Nephron (organoid): ENCODE measurements at regions not wholly inside any gene's neighbourhood (a gene's known extent, or its start where the extent isn't known, plus 50 kb on each side); places are given as distances from the start of the nearest gene placed in this dataset.

Source experiments
- H3K27ac Mint-ChIP-seq, 3 experiments: 2 replicates each; pipeline ENCODE4 v1.8.0; 2020; ENCODE audit warnings: mixed read lengths in 3 of 3, mild to moderate bottlenecking in 2 of 3, moderate library complexity in 1 of 3
- H3K27me3 Mint-ChIP-seq: 2 replicates; pipeline ENCODE4 v1.8.0; 2021; ENCODE audit warnings: low read depth, mild to moderate bottlenecking, moderate library complexity, mixed read lengths
- H3K36me3 Mint-ChIP-seq: 2 replicates; pipeline ENCODE4 v1.8.0; 2020; ENCODE audit warnings: low read depth, mixed read lengths
- H3K4me1 Mint-ChIP-seq: 2 replicates; pipeline ENCODE4 v1.8.0; 2020; ENCODE audit warnings: mixed read lengths
- H3K4me3 Mint-ChIP-seq, 3 experiments: 2 replicates each; pipeline ENCODE4 v1.8.0; 2020; ENCODE audit warnings: mild to moderate bottlenecking in 3 of 3, mixed read lengths in 3 of 3, moderate library complexity in 2 of 3
- H3K9me3 Mint-ChIP-seq: 2 replicates; pipeline ENCODE4 v1.8.0; 2020; ENCODE audit warnings: mixed read lengths
- TF ChIP-seq, protein P1 (sequence below), 3 experiments: fragments of 200-600 bp; sonication (generic); IDR thresholded peaks; one replicate each; pipeline ENCODE4 v1.5.0; 2021; ENCODE audit warnings: antibody characterized with exemption in 3 of 3; ENCODE audit not compliant: unreplicated experiment in 3 of 3

DNA sequence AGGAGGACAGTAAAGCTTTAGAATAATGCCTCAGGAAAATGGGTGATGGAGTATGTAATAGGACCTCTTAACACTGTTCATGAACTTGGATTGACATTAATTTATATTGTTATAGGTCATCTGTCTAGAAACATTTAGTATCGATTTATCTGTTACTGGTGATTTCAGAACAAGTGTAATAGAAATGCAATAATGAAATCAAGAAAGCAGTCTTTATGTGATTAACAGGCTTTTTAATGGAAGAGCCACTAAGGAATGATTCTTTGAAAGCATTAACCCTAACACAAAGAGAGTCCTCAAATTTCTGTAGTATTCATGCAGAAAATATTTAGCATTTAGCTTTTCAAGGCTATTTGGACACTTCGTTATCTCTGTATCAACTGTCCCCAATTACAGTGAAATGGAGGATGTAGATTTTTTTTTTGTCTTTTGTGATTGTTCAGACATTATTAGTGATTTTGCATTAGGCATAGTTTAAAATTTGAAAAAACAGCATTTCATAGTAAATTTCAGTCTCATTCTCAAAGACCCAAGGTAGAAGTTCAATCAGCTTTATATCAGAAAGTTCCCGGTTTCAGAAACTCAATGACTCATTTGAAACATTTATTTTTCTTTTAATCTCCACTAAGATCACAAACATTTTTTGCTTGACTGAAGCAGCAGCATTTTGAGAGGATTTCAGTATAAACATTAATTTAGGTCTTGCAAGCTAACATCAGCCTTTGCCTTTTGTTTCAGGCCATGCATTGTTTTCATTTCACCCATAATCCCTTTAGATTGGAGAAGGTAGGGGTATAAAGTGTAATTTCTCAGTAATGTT is 56.3 kb downstream of the AGTR2 start:
- Mint-ChIP-seq H3K4me3 (no peak overlapping the region), H3K36me3 (no peaks in the 10 kb centered on the region), H3K27ac (no peak overlapping the region), H3K4me1 (no peaks in the 10 kb centered on the region), H3K9me3 (peaks cover 2% of the 10 kb centered on the region), H3K27me3 (no peaks in the 10 kb centered on the region)
- TF ChIP-seq, protein P1, sequence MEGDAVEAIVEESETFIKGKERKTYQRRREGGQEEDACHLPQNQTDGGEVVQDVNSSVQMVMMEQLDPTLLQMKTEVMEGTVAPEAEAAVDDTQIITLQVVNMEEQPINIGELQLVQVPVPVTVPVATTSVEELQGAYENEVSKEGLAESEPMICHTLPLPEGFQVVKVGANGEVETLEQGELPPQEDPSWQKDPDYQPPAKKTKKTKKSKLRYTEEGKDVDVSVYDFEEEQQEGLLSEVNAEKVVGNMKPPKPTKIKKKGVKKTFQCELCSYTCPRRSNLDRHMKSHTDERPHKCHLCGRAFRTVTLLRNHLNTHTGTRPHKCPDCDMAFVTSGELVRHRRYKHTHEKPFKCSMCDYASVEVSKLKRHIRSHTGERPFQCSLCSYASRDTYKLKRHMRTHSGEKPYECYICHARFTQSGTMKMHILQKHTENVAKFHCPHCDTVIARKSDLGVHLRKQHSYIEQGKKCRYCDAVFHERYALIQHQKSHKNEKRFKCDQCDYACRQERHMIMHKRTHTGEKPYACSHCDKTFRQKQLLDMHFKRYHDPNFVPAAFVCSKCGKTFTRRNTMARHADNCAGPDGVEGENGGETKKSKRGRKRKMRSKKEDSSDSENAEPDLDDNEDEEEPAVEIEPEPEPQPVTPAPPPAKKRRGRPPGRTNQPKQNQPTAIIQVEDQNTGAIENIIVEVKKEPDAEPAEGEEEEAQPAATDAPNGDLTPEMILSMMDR (IDR thresholded peaks at IDR 0.05; ENCODE audit: unreplicated experiment in 3 of 3), result no peak

DNA sequence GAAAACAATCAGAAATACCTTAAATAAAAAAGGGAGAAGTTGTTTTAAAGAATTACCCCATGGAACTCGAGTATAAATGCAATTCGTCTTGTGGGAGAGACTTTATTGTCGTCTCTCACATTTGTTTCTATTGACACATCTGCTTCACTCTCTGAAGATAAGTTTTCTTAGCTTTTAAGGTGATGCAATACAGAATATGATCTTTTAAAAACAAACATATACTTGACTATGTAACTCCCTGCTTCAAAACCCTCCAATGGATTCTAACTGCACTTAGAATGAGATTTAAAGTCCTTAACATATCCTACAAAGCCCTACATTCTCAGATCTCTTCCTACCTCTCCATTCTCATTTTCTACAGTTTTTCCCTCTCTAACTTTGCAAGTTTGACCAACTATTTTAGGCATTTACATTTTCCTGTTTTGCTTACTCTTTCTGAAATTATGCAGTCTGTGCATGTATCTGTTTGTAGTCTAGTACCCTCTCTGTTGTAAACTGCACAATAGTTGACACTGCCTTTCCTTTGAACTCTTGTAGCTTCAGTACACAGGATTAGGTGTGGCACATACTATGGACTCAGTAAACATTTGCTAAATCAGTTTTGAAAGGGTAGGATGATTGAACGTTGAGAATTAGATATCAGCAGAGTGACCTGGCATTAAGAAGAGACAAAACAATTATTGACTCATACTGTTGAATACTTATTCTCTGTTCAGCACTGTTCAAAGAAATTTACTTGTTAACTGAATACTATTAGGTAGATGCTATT is 59.8 kb downstream of the AGTR2 start:
- TF ChIP-seq, protein P1 (IDR thresholded peaks at IDR 0.05; ENCODE audit: unreplicated experiment in 3 of 3), result no peak
- Mint-ChIP-seq H3K9me3 (peaks cover 7% of the 10 kb centered on the region), H3K27ac (no peak overlapping the region), H3K4me3 (no peak overlapping the region), H3K36me3 (no peaks in the 10 kb centered on the region), H3K4me1 (no peaks in the 10 kb centered on the region), H3K27me3 (no peaks in the 10 kb centered on the region)

DNA sequence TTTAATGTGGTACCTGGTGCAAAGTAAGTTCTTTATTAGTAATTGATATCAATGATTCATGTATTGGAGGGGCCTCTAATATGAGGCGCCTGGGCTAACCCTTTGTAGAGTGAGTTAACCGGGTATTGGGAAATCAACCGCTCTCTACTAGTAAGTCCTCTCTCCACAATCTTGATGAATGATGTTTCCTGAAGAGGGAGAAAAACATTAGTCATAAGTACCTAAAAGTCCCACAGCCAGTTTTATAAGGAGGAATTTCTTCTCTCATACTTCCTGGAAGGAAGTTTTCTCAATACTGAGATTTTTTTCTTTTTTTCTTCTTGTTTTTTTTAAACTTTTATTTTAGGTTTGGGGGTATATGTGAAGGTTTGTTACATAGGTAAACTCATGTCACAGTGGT is 62.3 kb downstream of the AGTR2 start:
- Mint-ChIP-seq H3K36me3 (no peaks in the 10 kb centered on the region), H3K4me1 (no peaks in the 10 kb centered on the region), H3K4me3 (no peak overlapping the region), H3K27me3 (no peaks in the 10 kb centered on the region), H3K27ac (no peak overlapping the region), H3K9me3 (peaks cover 7% of the 10 kb centered on the region)
- TF ChIP-seq, protein P1 (IDR thresholded peaks at IDR 0.05; ENCODE audit: unreplicated experiment in 3 of 3), result no peak

DNA sequence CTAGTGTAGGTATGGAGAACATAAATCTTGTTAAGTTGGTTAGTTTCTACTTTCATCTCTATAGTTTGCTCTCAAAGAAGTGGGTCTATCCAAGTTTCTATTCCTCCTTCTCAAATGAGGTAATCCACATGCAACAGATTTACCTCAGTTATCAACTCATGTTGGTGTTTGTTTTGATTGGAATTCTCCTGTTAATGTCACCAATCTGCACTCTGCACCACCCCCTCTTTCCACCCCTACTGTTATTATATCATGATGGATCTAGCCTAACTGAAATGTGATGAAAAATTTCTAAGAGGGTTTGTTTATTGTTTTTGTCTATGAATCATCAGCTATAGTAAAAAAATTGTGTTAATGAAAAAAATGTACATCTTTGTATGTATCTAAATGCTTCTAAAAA is 66.1 kb downstream of the AGTR2 start:
- H3K9me3 Mint-ChIP-seq, result peaks cover 7% of the 10 kb centered on the region
- no peaks in the 10 kb centered on the region for H3K27me3 Mint-ChIP-seq
- TF ChIP-seq, protein P1 (IDR thresholded peaks at IDR 0.05; ENCODE audit: unreplicated experiment in 3 of 3), result no peak
- H3K27ac Mint-ChIP-seq, result no peak overlapping the region
- peaks cover 13% of the 10 kb centered on the region for H3K4me1 Mint-ChIP-seq
- no peaks in the 10 kb centered on the region for H3K36me3 Mint-ChIP-seq
- H3K4me3 Mint-ChIP-seq, result no peak overlapping the region

DNA sequence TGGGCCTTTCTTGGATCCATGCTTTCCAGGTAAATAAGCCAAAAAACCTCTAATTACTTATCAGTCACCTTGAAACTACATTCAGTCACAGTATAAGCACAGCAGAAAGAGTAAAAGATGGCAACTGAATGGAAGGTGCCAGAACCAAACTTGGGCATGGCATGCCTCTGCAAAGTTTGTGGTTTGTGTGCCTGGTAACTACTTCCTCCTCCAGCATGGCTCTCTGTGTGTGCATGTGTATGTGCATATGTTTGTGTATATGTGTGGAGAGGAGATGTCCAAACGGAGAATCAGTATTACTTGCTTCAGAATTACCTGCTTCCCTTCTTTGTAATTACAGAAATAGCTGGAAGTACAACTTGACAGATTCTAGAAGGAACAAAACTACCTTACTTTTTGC is 67.5 kb downstream of the AGTR2 start:
- peaks cover 7% of the 10 kb centered on the region for H3K9me3 Mint-ChIP-seq
- H3K27me3 Mint-ChIP-seq, result no peaks in the 10 kb centered on the region
- peaks cover 13% of the 10 kb centered on the region for H3K4me1 Mint-ChIP-seq
- H3K27ac Mint-ChIP-seq, result no peak overlapping the region
- TF ChIP-seq, protein P1 (IDR thresholded peaks at IDR 0.05; ENCODE audit: unreplicated experiment in 3 of 3), result no peak
- no peak overlapping the region for H3K4me3 Mint-ChIP-seq
- H3K36me3 Mint-ChIP-seq, result no peaks in the 10 kb centered on the region
